MM.1S (cell line): ENCODE measurements at regions not wholly inside any gene's neighbourhood (a gene's known extent, or its start where the extent isn't known, plus 50 kb on each side); places are given as distances from the start of the nearest gene placed in this dataset.

ENCODE experiments used
- EZH2 ChIP-seq: fragments of 300-600 bp; sonication (generic); optimal IDR thresholded peaks from 2 replicates; pipeline ENCODE3; 2017; ENCODE audit warnings: low read depth, mild to moderate bottlenecking, antibody characterized with exemption, low read length, mixed read lengths
- EZH2phosphoT487 ChIP-seq: fragments of 300-600 bp; sonication (generic); IDR thresholded peaks from 2 replicates; pipeline ENCODE4 v1.6.1; 2018; ENCODE audit warnings: antibody characterized with exemption, low read length
- TF ChIP-seq, protein P1 (sequence below): fragments of 300-600 bp; sonication (generic); IDR thresholded peaks from 2 replicates; pipeline ENCODE4 v1.5.1; 2016; ENCODE audit warnings: antibody characterized with exemption, low read length, mixed read lengths

DNA sequence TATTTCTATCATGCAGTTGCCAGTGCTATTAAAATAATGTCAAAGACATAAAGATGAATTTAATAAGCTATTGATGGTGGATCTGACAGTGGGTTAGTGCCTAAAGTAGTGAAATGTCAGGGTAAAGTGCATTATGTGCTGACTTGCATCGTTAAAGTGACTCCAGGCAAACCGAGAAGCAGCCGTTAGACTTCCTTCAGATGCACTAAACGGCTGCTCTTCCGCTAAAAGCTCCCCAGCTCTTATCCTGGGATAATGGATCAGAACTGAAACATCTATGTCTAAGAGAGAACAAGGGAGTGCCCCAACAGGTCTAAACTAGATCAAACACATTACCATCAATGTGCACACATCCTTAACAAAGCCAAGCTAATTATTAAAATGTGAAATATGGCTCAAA is 468.2 kb downstream of the NTRK2 start:
- TF ChIP-seq, protein P1, sequence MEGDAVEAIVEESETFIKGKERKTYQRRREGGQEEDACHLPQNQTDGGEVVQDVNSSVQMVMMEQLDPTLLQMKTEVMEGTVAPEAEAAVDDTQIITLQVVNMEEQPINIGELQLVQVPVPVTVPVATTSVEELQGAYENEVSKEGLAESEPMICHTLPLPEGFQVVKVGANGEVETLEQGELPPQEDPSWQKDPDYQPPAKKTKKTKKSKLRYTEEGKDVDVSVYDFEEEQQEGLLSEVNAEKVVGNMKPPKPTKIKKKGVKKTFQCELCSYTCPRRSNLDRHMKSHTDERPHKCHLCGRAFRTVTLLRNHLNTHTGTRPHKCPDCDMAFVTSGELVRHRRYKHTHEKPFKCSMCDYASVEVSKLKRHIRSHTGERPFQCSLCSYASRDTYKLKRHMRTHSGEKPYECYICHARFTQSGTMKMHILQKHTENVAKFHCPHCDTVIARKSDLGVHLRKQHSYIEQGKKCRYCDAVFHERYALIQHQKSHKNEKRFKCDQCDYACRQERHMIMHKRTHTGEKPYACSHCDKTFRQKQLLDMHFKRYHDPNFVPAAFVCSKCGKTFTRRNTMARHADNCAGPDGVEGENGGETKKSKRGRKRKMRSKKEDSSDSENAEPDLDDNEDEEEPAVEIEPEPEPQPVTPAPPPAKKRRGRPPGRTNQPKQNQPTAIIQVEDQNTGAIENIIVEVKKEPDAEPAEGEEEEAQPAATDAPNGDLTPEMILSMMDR: no peak
- TF ChIP-seq EZH2: no peak
- no peak for TF ChIP-seq EZH2phosphoT487
